Glomerular visceral epithelial cell (primary cell): ENCODE measurements at regions not wholly inside any gene's neighbourhood (a gene's known extent, or its start where the extent isn't known, plus 50 kb on each side); places are given as distances from the start of the nearest gene placed in this dataset.
"Not testable (repeated sequence)": the region's sequence is repeated elsewhere in the genome, so short reads cannot be mapped to it uniquely, and the experiment has no call there.

Experiments used
- DNase-seq: peaks from one replicate; pipeline ENCODE4 v3.0.0-alpha.2; 2016; ENCODE audit errors: extremely low spot score

- DNase-seq, result no peak
Observed at GRCh38 chr2:180695586-180696401, 284.6 kb upstream of the UBE2E3 start.

GRCh38 chr2:180694445-180695421 is 285.7 kb upstream of the UBE2E3 start:
- DNase-seq, result no peak

- no peak for DNase-seq
Observed at GRCh38 chr2:180692322-180692721, 288.1 kb upstream of the UBE2E3 start.

- not testable (repeated sequence) for DNase-seq
Observed at GRCh38 chr2:180691855-180692223, 288.6 kb upstream of the UBE2E3 start.

- not testable (repeated sequence) for DNase-seq
Observed at GRCh38 chr2:180691186-180691854, 289.1 kb upstream of the UBE2E3 start.

- DNase-seq, result no peak
Observed at GRCh38 chr2:180690611-180691010, 289.8 kb upstream of the UBE2E3 start.

- DNase-seq, result no peak
Observed at GRCh38 chr2:180682871-180683270, 297.5 kb upstream of the UBE2E3 start.

GRCh38 chr2:180679693-180680092 is 300.7 kb upstream of the UBE2E3 start:
- no peak for DNase-seq

- no peak for DNase-seq
Observed at GRCh38 chr2:180678625-180678972, 301.8 kb upstream of the UBE2E3 start.

- DNase-seq, result no peak
Observed at GRCh38 chr2:180677930-180678624, 302.3 kb upstream of the UBE2E3 start.

- DNase-seq, result no peak
Observed at GRCh38 chr2:180677200-180677599, 303.2 kb upstream of the UBE2E3 start.

- DNase-seq, result no peak
Observed at GRCh38 chr2:180676520-180677025, 303.8 kb upstream of the UBE2E3 start.

- no peak for DNase-seq
Observed at GRCh38 chr2:180675170-180675569, 305.2 kb upstream of the UBE2E3 start.

GRCh38 chr2:180672377-180672776 is 308.0 kb upstream of the UBE2E3 start:
- DNase-seq, result no peak

- peak; percentile 20 for DNase-seq
Observed at GRCh38 chr2:180670302-180671003, 310.0 kb upstream of the UBE2E3 start.

- no peak for DNase-seq
Observed at GRCh38 chr2:180669016-180669415, 311.4 kb upstream of the UBE2E3 start.

GRCh38 chr2:180664507-180664906 is 315.9 kb upstream of the UBE2E3 start:
- DNase-seq, result no peak

GRCh38 chr2:180662941-180663471 is 317.4 kb upstream of the UBE2E3 start:
- DNase-seq, result no peak

- DNase-seq, result no peak
Observed at GRCh38 chr2:180662521-180662920, 317.9 kb upstream of the UBE2E3 start.

GRCh38 chr2:180661686-180662030 is 318.7 kb upstream of the UBE2E3 start:
- no peak for DNase-seq
